HG03378 (cell line): ENCODE measurements at regions not wholly inside any gene's neighbourhood (a gene's known extent, or its start where the extent isn't known, plus 50 kb on each side); places are given as distances from the start of the nearest gene placed in this dataset.

Source experiments
- ATAC-seq: cut with Tn5 transposase; IDR thresholded peaks from one replicate; pipeline ENCODE4 v1.9.1; 2021; ENCODE audit warnings: mild to moderate bottlenecking, moderate library complexity; ENCODE audit not compliant: unreplicated experiment

- ATAC-seq: no peak
Observed at GRCh38 chr3:107323723-107324122, 53.5 kb upstream of the CCDC54 start.

GRCh38 chr3:107325446-107325845, 51.8 kb upstream of the CCDC54 start:
- ATAC-seq: no peak
